Hypothalamus (tissue), 51 donors: ENCODE measurements at regions not wholly inside any gene's neighbourhood (a gene's known extent, or its start where the extent isn't known, plus 50 kb on each side); places are given as distances from the start of the nearest gene placed in this dataset.

Experiments
- DNase-seq, 51 donors: peaks; one replicate each; lab custom pipeline; 2025; lab: John Stamatoyannopoulos, UW

GRCh38 chr13:44165889-44166496 lies 207.6 kb upstream of the SERP2 start:
- peak in 1 of 51 donors; percentile 29 for DNase-seq

GRCh38 chr13:44169018-44169911 lies 204.4 kb upstream of the SERP2 start:
- no peak for DNase-seq

- DNase-seq: no peak
Observed at GRCh38 chr13:44170731-44171130, 202.9 kb upstream of the SERP2 start.

GRCh38 chr13:44171156-44171555 lies 202.5 kb upstream of the SERP2 start:
- DNase-seq: no peak

- no peak for DNase-seq
Observed at GRCh38 chr13:44171861-44172260, 201.8 kb upstream of the SERP2 start.

- no peak for DNase-seq
Observed at GRCh38 chr13:44172281-44172810, 201.3 kb upstream of the SERP2 start.

- peak in 1 of 51 donors; percentile 17 for DNase-seq
Observed at GRCh38 chr13:44174769-44175425, 198.7 kb upstream of the SERP2 start.

GRCh38 chr13:44176173-44176572 lies 197.5 kb upstream of the SERP2 start:
- DNase-seq: no peak

- DNase-seq: no peak
Observed at GRCh38 chr13:44180876-44181536, 192.6 kb upstream of the SERP2 start.

GRCh38 chr13:44181931-44182330 lies 191.7 kb upstream of the SERP2 start:
- DNase-seq: no peak

- DNase-seq: no peak
Observed at GRCh38 chr13:44184740-44185139, 188.9 kb upstream of the SERP2 start.

GRCh38 chr13:44188257-44188656 lies 185.4 kb upstream of the SERP2 start:
- DNase-seq: no peak

GRCh38 chr13:44189085-44189484 lies 184.5 kb upstream of the SERP2 start:
- no peak for DNase-seq

GRCh38 chr13:44191103-44191502 lies 182.5 kb upstream of the SERP2 start:
- no peak for DNase-seq

GRCh38 chr13:44191504-44192171 lies 182.0 kb upstream of the SERP2 start:
- peak in 20 of 51 donors; percentile 7 to 73 (median 34) for DNase-seq

- DNase-seq: no peak
Observed at GRCh38 chr13:44193731-44194130, 179.9 kb upstream of the SERP2 start.

- no peak for DNase-seq
Observed at GRCh38 chr13:44195245-44195644, 178.4 kb upstream of the SERP2 start.

- no peak for DNase-seq
Observed at GRCh38 chr13:44196196-44196751, 177.3 kb upstream of the SERP2 start.

GRCh38 chr13:44197791-44198770 lies 175.5 kb upstream of the SERP2 start:
- DNase-seq: no peak
